HG03571 (cell line): ENCODE measurements at regions not wholly inside any gene's neighbourhood (a gene's known extent, or its start where the extent isn't known, plus 50 kb on each side); places are given as distances from the start of the nearest gene placed in this dataset.

Experiments
- ATAC-seq: cut with Tn5 transposase; IDR thresholded peaks from one replicate; pipeline ENCODE4 v1.9.1; 2021; ENCODE audit not compliant: unreplicated experiment

- ATAC-seq = no peak
Observed at GRCh38 chr1:8147956-8148355, 121.8 kb upstream of the ERRFI1 start.

- no peak for ATAC-seq
Observed at GRCh38 chr1:8146257-8146855, 120.2 kb upstream of the ERRFI1 start.

GRCh38 chr1:8145545-8146202 is 119.6 kb upstream of the ERRFI1 start:
- ATAC-seq = no peak

GRCh38 chr1:8144323-8144722 is 118.2 kb upstream of the ERRFI1 start:
- no peak for ATAC-seq

- no peak for ATAC-seq
Observed at GRCh38 chr1:8142955-8143629, 117.0 kb upstream of the ERRFI1 start.

- no peak for ATAC-seq
Observed at GRCh38 chr1:8139941-8140340, 113.8 kb upstream of the ERRFI1 start.

- no peak for ATAC-seq
Observed at GRCh38 chr1:8139383-8139782, 113.3 kb upstream of the ERRFI1 start.

- no peak for ATAC-seq
Observed at GRCh38 chr1:8138673-8139072, 112.6 kb upstream of the ERRFI1 start.

GRCh38 chr1:8137481-8138244 is 111.6 kb upstream of the ERRFI1 start:
- ATAC-seq = no peak

GRCh38 chr1:8136766-8137165 is 110.7 kb upstream of the ERRFI1 start:
- ATAC-seq = no peak

- ATAC-seq = no peak
Observed at GRCh38 chr1:8135250-8135649, 109.1 kb upstream of the ERRFI1 start.

- no peak for ATAC-seq
Observed at GRCh38 chr1:8134546-8135235, 108.6 kb upstream of the ERRFI1 start.

GRCh38 chr1:8133657-8134430 is 107.7 kb upstream of the ERRFI1 start:
- ATAC-seq = no peak

- no peak for ATAC-seq
Observed at GRCh38 chr1:8133190-8133589, 107.1 kb upstream of the ERRFI1 start.

GRCh38 chr1:8127171-8127641 is 101.1 kb upstream of the ERRFI1 start:
- ATAC-seq = no peak

GRCh38 chr1:8122477-8123407 is 96.6 kb upstream of the ERRFI1 start:
- no peak for ATAC-seq

- no peak for ATAC-seq
Observed at GRCh38 chr1:8122160-8122476, 96.0 kb upstream of the ERRFI1 start.

- ATAC-seq = no peak
Observed at GRCh38 chr1:8121261-8122159, 95.4 kb upstream of the ERRFI1 start.
